OCI-LY7 (cell line): ENCODE measurements at regions not wholly inside any gene's neighbourhood (a gene's known extent, or its start where the extent isn't known, plus 50 kb on each side); places are given as distances from the start of the nearest gene placed in this dataset.

Experiments
- BruUV-seq: library from RNA; stranded (reverse); fragments of 400-500 nt; replicated peaks from 2 replicates; lab custom pipeline; 2021; lab: Mats Ljungman, UMichigan
- CTCF ChIA-PET: fragments of 300-600 bp; sonication (Branson Sonifier 250); formaldehyde crosslinking; loops from one replicate; lab custom pipeline; 2022; ENCODE audit warnings: antibody characterized with exemption; ENCODE audit not compliant: unreplicated experiment; lab: Charles Lee
- POLR2A ChIA-PET: fragments of 300-600 bp; sonication (Branson Sonifier 250); formaldehyde crosslinking; loops from one replicate; lab custom pipeline; 2022; ENCODE audit warnings: antibody characterized with exemption; lab: Charles Lee
- DNase-seq: peaks from one replicate; pipeline ENCODE4 v3.0.0-alpha.2; 2015; ENCODE audit warnings: low spot score
- H2AFZ ChIP-seq: fragments of 200-600 bp; sonication (generic), shearing (Covaris generic); 2 replicates; pipeline ENCODE4 v1.6.1; 2014; ENCODE audit warnings: mild to moderate bottlenecking, antibody characterized with exemption, low read length, moderate library complexity
- H3K27ac ChIP-seq: fragments of 200-600 bp; sonication (generic); 2 replicates; pipeline ENCODE4 v1.5.1; 2014; ENCODE audit warnings: mixed run types, low read depth, mild to moderate bottlenecking, moderate library complexity, low read length, inconsistent platforms; ENCODE audit not compliant: poor library complexity, severe bottlenecking
- H3K36me3 ChIP-seq: fragments of 200-600 bp; sonication (generic); 2 replicates; pipeline ENCODE4 v1.6.1; 2014; ENCODE audit warnings: mild to moderate bottlenecking, antibody characterized with exemption, low read length, moderate library complexity, mixed read lengths; ENCODE audit not compliant: insufficient read depth
- H3K4me1 ChIP-seq: fragments of 200-600 bp; sonication (generic); 2 replicates; pipeline ENCODE4 v1.5.1; 2014; ENCODE audit warnings: mild to moderate bottlenecking, low read length; ENCODE audit not compliant: insufficient read depth, poor library complexity, severe bottlenecking
- H3K4me2 ChIP-seq: fragments of 200-600 bp; sonication (generic); 2 replicates; pipeline ENCODE4 v1.6.1; 2014; ENCODE audit warnings: mild to moderate bottlenecking, low read length
- H3K4me3 ChIP-seq: fragments of 200-600 bp; sonication (generic); 2 replicates; pipeline ENCODE4 v1.5.1; 2014; ENCODE audit warnings: mild to moderate bottlenecking, low read depth, low read length; ENCODE audit not compliant: poor library complexity, severe bottlenecking
- H3K79me2 ChIP-seq: fragments of 200-600 bp; sonication (generic); 2 replicates; pipeline ENCODE4 v1.6.1; 2016; ENCODE audit warnings: low read depth, mild to moderate bottlenecking, low read length, moderate library complexity, mixed read lengths; ENCODE audit not compliant: insufficient read depth
- H3K9me2 ChIP-seq: fragments of 200-600 bp; sonication (generic); 2 replicates; pipeline ENCODE4 v1.6.1; 2016; ENCODE audit warnings: mild to moderate bottlenecking, low read length, mixed read lengths; ENCODE audit not compliant: insufficient read depth
- H3K9me3 ChIP-seq: fragments of 200-600 bp; sonication (generic); 2 replicates; pipeline ENCODE4 v1.6.1; 2014; ENCODE audit warnings: mild to moderate bottlenecking, mixed run types, low read length, mixed read lengths
- H4K20me1 ChIP-seq: fragments of 200-600 bp; sonication (generic); 2 replicates; pipeline ENCODE4 v1.6.1; 2014; ENCODE audit warnings: mild to moderate bottlenecking, antibody characterized with exemption, low read length, moderate library complexity, mixed read lengths; ENCODE audit not compliant: insufficient read depth
- EZH2phosphoT487 ChIP-seq: fragments of 200-600 bp; sonication (generic); IDR thresholded peaks from 2 replicates; pipeline ENCODE4 v1.6.1; 2018; ENCODE audit warnings: low read depth, borderline replicate concordance, mild to moderate bottlenecking, mixed run types, antibody characterized with exemption, low read length, moderate library complexity, mixed read lengths
- intact Hi-C: fragments of 100-400 bp; cut with micrococcal nuclease; formaldehyde crosslinking; loops from one replicate; pipeline ENCODE4 v1.10.0; 2022; ENCODE audit not compliant: unreplicated experiment
- TF ChIP-seq, protein P1 (sequence below): fragments of 200-600 bp; sonication (generic); conservative IDR thresholded peaks from 2 replicates; pipeline ENCODE4 v1.5.1; 2014; ENCODE audit warnings: mild to moderate bottlenecking, antibody characterized with exemption, low read length, moderate library complexity, mixed read lengths

DNA sequence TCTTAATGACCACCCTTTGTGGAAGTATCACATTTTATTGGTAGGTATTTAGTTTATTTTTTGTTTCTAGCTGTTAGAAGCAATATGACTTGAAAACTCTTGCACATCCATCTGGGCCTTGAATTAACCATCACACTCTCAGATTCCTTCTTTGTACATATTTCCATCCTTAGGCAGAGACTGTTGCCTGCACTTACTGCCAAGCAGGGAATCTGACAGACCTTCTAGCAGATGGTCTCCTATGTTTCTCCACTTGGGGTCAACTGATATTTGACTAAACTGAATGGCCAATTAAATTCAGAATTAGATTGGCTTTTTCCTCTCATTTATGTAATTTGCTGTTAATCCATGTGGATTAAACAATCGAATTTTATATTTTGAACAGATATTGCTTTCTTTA is 324.9 kb upstream of the TGFBR2 start:
- Histone ChIP-seq H3K4me1 (no peaks in the 10 kb centered on the region), H3K4me3 (no peak overlapping the region), H3K79me2 (no peaks in the 10 kb centered on the region), H3K27ac (no peak overlapping the region), H3K36me3 (no peaks in the 10 kb centered on the region), H2AFZ (no peak overlapping the region), H3K9me3 (peaks cover 5% of the 10 kb centered on the region; the same call in 1 of the 2 replicates), H3K4me2 (no peak overlapping the region), H4K20me1 (no peaks in the 10 kb centered on the region), H3K9me2 (no peaks in the 10 kb centered on the region)
- intact Hi-C loops, result no loop called here
- no peak for DNase-seq
- ChIA-PET CTCF (no interaction called here), POLR2A (no interaction called here)
- TF ChIP-seq, protein P1, sequence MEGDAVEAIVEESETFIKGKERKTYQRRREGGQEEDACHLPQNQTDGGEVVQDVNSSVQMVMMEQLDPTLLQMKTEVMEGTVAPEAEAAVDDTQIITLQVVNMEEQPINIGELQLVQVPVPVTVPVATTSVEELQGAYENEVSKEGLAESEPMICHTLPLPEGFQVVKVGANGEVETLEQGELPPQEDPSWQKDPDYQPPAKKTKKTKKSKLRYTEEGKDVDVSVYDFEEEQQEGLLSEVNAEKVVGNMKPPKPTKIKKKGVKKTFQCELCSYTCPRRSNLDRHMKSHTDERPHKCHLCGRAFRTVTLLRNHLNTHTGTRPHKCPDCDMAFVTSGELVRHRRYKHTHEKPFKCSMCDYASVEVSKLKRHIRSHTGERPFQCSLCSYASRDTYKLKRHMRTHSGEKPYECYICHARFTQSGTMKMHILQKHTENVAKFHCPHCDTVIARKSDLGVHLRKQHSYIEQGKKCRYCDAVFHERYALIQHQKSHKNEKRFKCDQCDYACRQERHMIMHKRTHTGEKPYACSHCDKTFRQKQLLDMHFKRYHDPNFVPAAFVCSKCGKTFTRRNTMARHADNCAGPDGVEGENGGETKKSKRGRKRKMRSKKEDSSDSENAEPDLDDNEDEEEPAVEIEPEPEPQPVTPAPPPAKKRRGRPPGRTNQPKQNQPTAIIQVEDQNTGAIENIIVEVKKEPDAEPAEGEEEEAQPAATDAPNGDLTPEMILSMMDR, result no peak
- TF ChIP-seq EZH2phosphoT487, result no peak
- no TSS peak for BruUV-seq

DNA sequence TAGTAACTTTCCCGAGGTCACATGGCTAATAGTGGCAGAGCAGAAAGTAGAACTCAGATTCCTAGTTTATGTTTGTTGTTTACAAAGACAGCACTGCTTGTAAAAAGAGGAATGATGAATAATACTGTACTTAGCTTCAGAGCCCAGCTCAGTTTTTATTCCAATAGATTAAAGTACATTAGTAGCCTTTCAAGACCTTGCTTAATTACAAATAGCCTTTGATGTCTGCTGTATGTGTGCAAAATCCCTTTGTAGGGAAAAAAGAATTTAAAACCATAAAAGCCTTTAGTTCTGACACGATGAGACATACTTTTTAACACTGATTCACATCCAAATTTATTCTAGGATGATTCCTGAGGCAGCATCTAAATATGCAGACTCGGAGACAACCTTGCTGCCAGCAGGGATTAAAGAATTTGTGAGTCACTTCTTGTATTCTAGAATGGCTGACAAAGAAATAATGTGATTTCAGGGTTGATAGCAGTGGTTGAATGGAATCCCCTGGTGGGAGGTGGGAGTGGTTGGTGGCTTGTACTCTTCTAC is 324.2 kb upstream of the TGFBR2 start:
- ChIA-PET CTCF (no interaction called here), POLR2A (no interaction called here)
- Histone ChIP-seq H3K4me2 (no peak overlapping the region), H4K20me1 (no peaks in the 10 kb centered on the region), H3K36me3 (no peaks in the 10 kb centered on the region), H3K27ac (no peak overlapping the region), H2AFZ (no peak overlapping the region), H3K9me3 (peaks cover 5% of the 10 kb centered on the region; the same call in 1 of the 2 replicates), H3K79me2 (no peaks in the 10 kb centered on the region), H3K4me3 (no peak overlapping the region), H3K4me1 (no peaks in the 10 kb centered on the region), H3K9me2 (no peaks in the 10 kb centered on the region)
- no TSS peak for BruUV-seq
- TF ChIP-seq EZH2phosphoT487, result no peak
- TF ChIP-seq, protein P1, result no peak
- intact Hi-C loops, result no loop called here
- no peak for DNase-seq

DNA sequence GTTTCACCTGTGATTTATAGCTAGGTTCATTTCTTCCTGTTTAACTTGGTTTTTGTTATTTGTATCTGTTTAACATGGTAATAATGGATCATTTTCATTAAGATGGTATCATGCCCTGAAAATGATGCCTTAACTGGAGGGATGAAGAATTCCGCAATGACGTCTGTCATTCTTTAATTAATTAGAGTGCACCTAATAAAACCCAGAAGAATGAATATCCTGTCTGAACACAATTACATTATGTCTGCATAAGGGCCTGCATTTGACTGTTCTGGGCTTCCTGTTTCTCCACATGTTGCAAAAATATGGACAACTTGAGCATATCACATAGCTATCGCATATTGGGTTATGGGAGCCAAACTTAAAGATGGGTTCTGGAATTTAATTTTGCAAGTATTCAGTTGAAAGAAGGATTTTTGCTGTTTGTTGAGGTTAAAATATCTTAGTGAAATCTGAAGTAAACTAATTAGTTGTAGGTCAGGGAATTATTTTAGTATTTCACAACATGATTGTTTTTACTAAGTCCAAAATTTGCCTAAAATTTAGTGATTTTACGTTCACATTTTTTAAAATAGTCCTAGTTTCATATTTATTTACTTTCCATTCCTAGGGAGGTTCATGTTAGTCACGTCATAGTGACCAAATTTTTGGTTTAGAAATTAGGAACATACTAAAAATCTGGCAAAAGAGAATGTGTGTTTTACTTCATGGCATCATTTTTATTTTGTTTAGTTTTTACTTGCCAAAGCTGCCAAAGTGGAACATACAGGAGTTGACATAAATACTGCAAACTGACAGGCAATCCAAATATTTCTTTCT is 321.0 kb upstream of the TGFBR2 start:
- H3K9me3 ChIP-seq, result no peaks in the 10 kb centered on the region
- no peaks in the 10 kb centered on the region for H3K36me3 ChIP-seq
- H3K4me2 ChIP-seq, result no peak overlapping the region
- no peaks in the 10 kb centered on the region for H3K79me2 ChIP-seq
- intact Hi-C loops, result no loop called here
- H3K4me3 ChIP-seq, result no peak overlapping the region
- H2AFZ ChIP-seq, result no peak overlapping the region
- no peaks in the 10 kb centered on the region for H3K9me2 ChIP-seq
- H4K20me1 ChIP-seq, result no peaks in the 10 kb centered on the region
- no TSS peak for BruUV-seq
- H3K4me1 ChIP-seq, result no peaks in the 10 kb centered on the region
- no peak for DNase-seq
- ChIA-PET CTCF (no interaction called here), POLR2A (interaction anchor here (0.7 to 1.1 kb wide), 2 partner anchors 150 to 213 kb away, joined by 3 read pairs; no protein-coding TSS in a partner anchor)
- no peak overlapping the region for H3K27ac ChIP-seq
- no peak for TF ChIP-seq EZH2phosphoT487
- TF ChIP-seq, protein P1, result no peak
